ENCODE measurements at regions not wholly inside any gene's neighbourhood (a gene's known extent, or its start where the extent isn't known, plus 50 kb on each side); places are given as distances from the start of the nearest gene placed in this dataset.
"Not testable (repeated sequence)": the region's sequence is repeated elsewhere in the genome, so short reads cannot be mapped to it uniquely, and the experiment has no call there.

- H3K9me3 ChIP-seq (ENCODE audit: control insufficient read depth in 2 of 3, insufficient read depth in 1 of 3, low read length in 3 of 3); H3K9ac ChIP-seq (ENCODE audit: low read length in 3 of 3); FAIRE-seq; intact Hi-C loops (cut with DNase I); H3K4me1 ChIP-seq (ENCODE audit: control insufficient read depth in 2 of 3, insufficient read depth in 2 of 3, low read depth in 1 of 3, low read length in 3 of 3); DNase-seq; H3K36me3 ChIP-seq (ENCODE audit: control insufficient read depth in 2 of 3, insufficient read depth in 3 of 3, low read length in 3 of 3); H3K27ac ChIP-seq (ENCODE audit: low read depth in 2 of 2, low read length in 2 of 2); H3K27me3 ChIP-seq (ENCODE audit: control insufficient read depth, insufficient read depth, low read length); H3K4me3 ChIP-seq (ENCODE audit: low read length in 3 of 3): not testable (repeated sequence)
Measured at GRCh38 chr2:111463956-111464355, 343.2 kb downstream of the BCL2L11 start.

- H3K9ac ChIP-seq (ENCODE audit: low read length in 3 of 3); intact Hi-C loops (cut with DNase I); H3K4me1 ChIP-seq (ENCODE audit: control insufficient read depth in 2 of 3, insufficient read depth in 2 of 3, low read depth in 1 of 3, low read length in 3 of 3); H3K36me3 ChIP-seq (ENCODE audit: control insufficient read depth in 2 of 3, insufficient read depth in 3 of 3, low read length in 3 of 3); H3K27me3 ChIP-seq (ENCODE audit: control insufficient read depth, insufficient read depth, low read length); FAIRE-seq; H3K9me3 ChIP-seq (ENCODE audit: control insufficient read depth in 2 of 3, insufficient read depth in 1 of 3, low read length in 3 of 3); H3K4me3 ChIP-seq (ENCODE audit: low read length in 3 of 3): not testable (repeated sequence)
- peak in 1 of 5 donors; percentile 59 for DNase-seq
- peak overlapping the region in 1 of 2 donors; percentile 28 for H3K27ac ChIP-seq (ENCODE audit: low read depth in 2 of 2, low read length in 2 of 2)
Measured at GRCh38 chr2:111464367-111464766, 343.7 kb downstream of the BCL2L11 start.

GRCh38 chr2:111465521-111465920 is 344.8 kb downstream of the BCL2L11 start:
- H3K4me1 ChIP-seq (ENCODE audit: control insufficient read depth in 2 of 3, insufficient read depth in 2 of 3, low read depth in 1 of 3, low read length in 3 of 3); intact Hi-C loops (cut with DNase I); H3K9me3 ChIP-seq (ENCODE audit: control insufficient read depth in 2 of 3, insufficient read depth in 1 of 3, low read length in 3 of 3); H3K27ac ChIP-seq (ENCODE audit: low read depth in 2 of 2, low read length in 2 of 2); H3K36me3 ChIP-seq (ENCODE audit: control insufficient read depth in 2 of 3, insufficient read depth in 3 of 3, low read length in 3 of 3); DNase-seq; H3K4me3 ChIP-seq (ENCODE audit: low read length in 3 of 3); H3K9ac ChIP-seq (ENCODE audit: low read length in 3 of 3); FAIRE-seq; H3K27me3 ChIP-seq (ENCODE audit: control insufficient read depth, insufficient read depth, low read length): not testable (repeated sequence)

GRCh38 chr2:111466744-111467143 is 346.0 kb downstream of the BCL2L11 start:
- H3K4me1 ChIP-seq (ENCODE audit: control insufficient read depth in 2 of 3, insufficient read depth in 2 of 3, low read depth in 1 of 3, low read length in 3 of 3); H3K4me3 ChIP-seq (ENCODE audit: low read length in 3 of 3); H3K9ac ChIP-seq (ENCODE audit: low read length in 3 of 3); H3K36me3 ChIP-seq (ENCODE audit: control insufficient read depth in 2 of 3, insufficient read depth in 3 of 3, low read length in 3 of 3); H3K27ac ChIP-seq (ENCODE audit: low read depth in 2 of 2, low read length in 2 of 2); FAIRE-seq; intact Hi-C loops (cut with DNase I); H3K9me3 ChIP-seq (ENCODE audit: control insufficient read depth in 2 of 3, insufficient read depth in 1 of 3, low read length in 3 of 3); H3K27me3 ChIP-seq (ENCODE audit: control insufficient read depth, insufficient read depth, low read length): not testable (repeated sequence)
- DNase-seq: peak in 1 of 5 donors; percentile 82

- H3K9me3 ChIP-seq (ENCODE audit: control insufficient read depth in 2 of 3, insufficient read depth in 1 of 3, low read length in 3 of 3); FAIRE-seq; H3K27me3 ChIP-seq (ENCODE audit: control insufficient read depth, insufficient read depth, low read length); H3K4me1 ChIP-seq (ENCODE audit: control insufficient read depth in 2 of 3, insufficient read depth in 2 of 3, low read depth in 1 of 3, low read length in 3 of 3); intact Hi-C loops (cut with DNase I); H3K27ac ChIP-seq (ENCODE audit: low read depth in 2 of 2, low read length in 2 of 2); DNase-seq; H3K4me3 ChIP-seq (ENCODE audit: low read length in 3 of 3); H3K9ac ChIP-seq (ENCODE audit: low read length in 3 of 3); H3K36me3 ChIP-seq (ENCODE audit: control insufficient read depth in 2 of 3, insufficient read depth in 3 of 3, low read length in 3 of 3): not testable (repeated sequence)
Measured at GRCh38 chr2:111470924-111471323, 350.2 kb downstream of the BCL2L11 start.

GRCh38 chr2:111471791-111472530 is 351.2 kb downstream of the BCL2L11 start:
- H3K36me3 ChIP-seq (ENCODE audit: control insufficient read depth in 2 of 3, insufficient read depth in 3 of 3, low read length in 3 of 3); FAIRE-seq; H3K27me3 ChIP-seq (ENCODE audit: control insufficient read depth, insufficient read depth, low read length); H3K27ac ChIP-seq (ENCODE audit: low read depth in 2 of 2, low read length in 2 of 2); H3K9ac ChIP-seq (ENCODE audit: low read length in 3 of 3); intact Hi-C loops (cut with DNase I); DNase-seq; H3K9me3 ChIP-seq (ENCODE audit: control insufficient read depth in 2 of 3, insufficient read depth in 1 of 3, low read length in 3 of 3); H3K4me3 ChIP-seq (ENCODE audit: low read length in 3 of 3); H3K4me1 ChIP-seq (ENCODE audit: control insufficient read depth in 2 of 3, insufficient read depth in 2 of 3, low read depth in 1 of 3, low read length in 3 of 3): not testable (repeated sequence)

- H3K9ac ChIP-seq (ENCODE audit: low read length in 3 of 3); H3K9me3 ChIP-seq (ENCODE audit: control insufficient read depth in 2 of 3, insufficient read depth in 1 of 3, low read length in 3 of 3); H3K4me3 ChIP-seq (ENCODE audit: low read length in 3 of 3); H3K4me1 ChIP-seq (ENCODE audit: control insufficient read depth in 2 of 3, insufficient read depth in 2 of 3, low read depth in 1 of 3, low read length in 3 of 3); H3K36me3 ChIP-seq (ENCODE audit: control insufficient read depth in 2 of 3, insufficient read depth in 3 of 3, low read length in 3 of 3); H3K27me3 ChIP-seq (ENCODE audit: control insufficient read depth, insufficient read depth, low read length); intact Hi-C loops (cut with DNase I); FAIRE-seq; H3K27ac ChIP-seq (ENCODE audit: low read depth in 2 of 2, low read length in 2 of 2): not testable (repeated sequence)
- DNase-seq: peak in 1 of 5 donors; percentile 58
Measured at GRCh38 chr2:111472844-111473403, 352.2 kb downstream of the BCL2L11 start.

GRCh38 chr2:111473522-111473921 is 352.8 kb downstream of the BCL2L11 start:
- H3K36me3 ChIP-seq (ENCODE audit: control insufficient read depth in 2 of 3, insufficient read depth in 3 of 3, low read length in 3 of 3); intact Hi-C loops (cut with DNase I); H3K27ac ChIP-seq (ENCODE audit: low read depth in 2 of 2, low read length in 2 of 2); H3K4me3 ChIP-seq (ENCODE audit: low read length in 3 of 3); H3K27me3 ChIP-seq (ENCODE audit: control insufficient read depth, insufficient read depth, low read length); H3K9ac ChIP-seq (ENCODE audit: low read length in 3 of 3); DNase-seq; FAIRE-seq; H3K9me3 ChIP-seq (ENCODE audit: control insufficient read depth in 2 of 3, insufficient read depth in 1 of 3, low read length in 3 of 3); H3K4me1 ChIP-seq (ENCODE audit: control insufficient read depth in 2 of 3, insufficient read depth in 2 of 3, low read depth in 1 of 3, low read length in 3 of 3): not testable (repeated sequence)

All from kidney (tissue), 10 donors.